ENCODE measurements at regions not wholly inside any gene's neighbourhood (a gene's known extent, or its start where the extent isn't known, plus 50 kb on each side); places are given as distances from the start of the nearest gene placed in this dataset.

- TF ChIP-seq EZH2 (IDR thresholded peaks at IDR 0.05; ENCODE audit: low read length, missing control alignments) (no peak), CTCF (conservative IDR thresholded peaks at IDR 0.05 in 1 of 2, IDR thresholded peaks at IDR 0.05 in 1 of 2; ENCODE audit: low read depth in 1 of 2, low read length in 2 of 2) (no peak)
Observed at GRCh38 chr11:134522782-134523570, 110.9 kb upstream of the B3GAT1 start.
